AG10803 (cell line): ENCODE measurements at regions not wholly inside any gene's neighbourhood (a gene's known extent, or its start where the extent isn't known, plus 50 kb on each side); places are given as distances from the start of the nearest gene placed in this dataset.

Experiments
- DNase-seq: peaks from one replicate; pipeline ENCODE4 v3.0.0; 2010; ENCODE audit warnings: low read depth
- H3K4me3 ChIP-seq: 2 replicates; pipeline ENCODE4 v1.5.1; 2011; ENCODE audit warnings: mild to moderate bottlenecking, low read length, control low read depth
- TF ChIP-seq, protein P1 (sequence below): conservative IDR thresholded peaks from 2 replicates; pipeline ENCODE4 v1.5.1; 2011; ENCODE audit warnings: mild to moderate bottlenecking, low read length, control low read depth, inconsistent platforms

- TF ChIP-seq, protein P1, sequence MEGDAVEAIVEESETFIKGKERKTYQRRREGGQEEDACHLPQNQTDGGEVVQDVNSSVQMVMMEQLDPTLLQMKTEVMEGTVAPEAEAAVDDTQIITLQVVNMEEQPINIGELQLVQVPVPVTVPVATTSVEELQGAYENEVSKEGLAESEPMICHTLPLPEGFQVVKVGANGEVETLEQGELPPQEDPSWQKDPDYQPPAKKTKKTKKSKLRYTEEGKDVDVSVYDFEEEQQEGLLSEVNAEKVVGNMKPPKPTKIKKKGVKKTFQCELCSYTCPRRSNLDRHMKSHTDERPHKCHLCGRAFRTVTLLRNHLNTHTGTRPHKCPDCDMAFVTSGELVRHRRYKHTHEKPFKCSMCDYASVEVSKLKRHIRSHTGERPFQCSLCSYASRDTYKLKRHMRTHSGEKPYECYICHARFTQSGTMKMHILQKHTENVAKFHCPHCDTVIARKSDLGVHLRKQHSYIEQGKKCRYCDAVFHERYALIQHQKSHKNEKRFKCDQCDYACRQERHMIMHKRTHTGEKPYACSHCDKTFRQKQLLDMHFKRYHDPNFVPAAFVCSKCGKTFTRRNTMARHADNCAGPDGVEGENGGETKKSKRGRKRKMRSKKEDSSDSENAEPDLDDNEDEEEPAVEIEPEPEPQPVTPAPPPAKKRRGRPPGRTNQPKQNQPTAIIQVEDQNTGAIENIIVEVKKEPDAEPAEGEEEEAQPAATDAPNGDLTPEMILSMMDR, result no peak
- H3K4me3 ChIP-seq, result no peak overlapping the region
- DNase-seq, result no peak
Measured at GRCh38 chr2:177010146-177010545, 202.4 kb upstream of the HNRNPA3 start.

GRCh38 chr2:177010861-177011260, 201.7 kb upstream of the HNRNPA3 start:
- DNase-seq, result no peak
- TF ChIP-seq, protein P1, result no peak
- no peak overlapping the region for H3K4me3 ChIP-seq

GRCh38 chr2:177014946-177015345, 197.6 kb upstream of the HNRNPA3 start:
- no peak for DNase-seq
- no peak overlapping the region for H3K4me3 ChIP-seq

GRCh38 chr2:177015356-177015923, 197.2 kb upstream of the HNRNPA3 start:
- TF ChIP-seq, protein P1, result no peak

More at GRCh38 chr2:177014946-177015345, 197.6 kb upstream of the HNRNPA3 start:
- TF ChIP-seq, protein P1, result no peak

DNA sequence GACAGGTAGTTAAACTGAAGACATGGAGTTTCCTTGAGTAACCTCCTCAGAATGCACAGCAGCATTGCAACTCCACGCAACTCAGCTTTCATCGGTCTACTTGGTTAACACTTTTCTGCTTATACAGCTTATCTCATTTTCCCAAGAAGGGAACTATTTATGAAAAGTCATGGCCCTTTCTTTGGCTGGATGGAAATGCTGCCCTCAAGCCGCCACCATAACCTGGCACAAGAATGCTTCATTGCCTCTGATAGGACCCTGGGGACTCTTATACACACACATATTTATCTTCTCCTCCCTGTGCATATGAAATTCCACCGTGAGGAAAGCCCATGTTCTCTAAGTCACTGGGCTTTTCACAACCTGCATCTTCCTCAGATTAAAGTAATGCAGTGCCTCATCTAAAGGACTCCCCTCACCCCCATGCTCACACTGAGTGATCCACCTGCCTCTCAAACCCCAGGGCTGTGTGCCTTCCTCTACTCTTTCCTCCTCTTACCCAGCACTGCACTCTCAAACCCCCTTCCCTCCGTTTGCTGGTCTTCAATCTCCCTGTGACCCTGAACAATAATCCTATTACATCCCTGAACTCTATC, 192.0 kb upstream of the HNRNPA3 start:
- H3K4me3 ChIP-seq, result no peak overlapping the region
- DNase-seq, result no peak
- TF ChIP-seq, protein P1, result no peak

More at GRCh38 chr2:177015356-177015923, 197.2 kb upstream of the HNRNPA3 start:
- no peak overlapping the region for H3K4me3 ChIP-seq
- DNase-seq, result no peak

- no peak for DNase-seq
- H3K4me3 ChIP-seq, result no peak overlapping the region
- TF ChIP-seq, protein P1, result no peak
Measured at GRCh38 chr2:177021706-177022343, 190.8 kb upstream of the HNRNPA3 start.

DNA sequence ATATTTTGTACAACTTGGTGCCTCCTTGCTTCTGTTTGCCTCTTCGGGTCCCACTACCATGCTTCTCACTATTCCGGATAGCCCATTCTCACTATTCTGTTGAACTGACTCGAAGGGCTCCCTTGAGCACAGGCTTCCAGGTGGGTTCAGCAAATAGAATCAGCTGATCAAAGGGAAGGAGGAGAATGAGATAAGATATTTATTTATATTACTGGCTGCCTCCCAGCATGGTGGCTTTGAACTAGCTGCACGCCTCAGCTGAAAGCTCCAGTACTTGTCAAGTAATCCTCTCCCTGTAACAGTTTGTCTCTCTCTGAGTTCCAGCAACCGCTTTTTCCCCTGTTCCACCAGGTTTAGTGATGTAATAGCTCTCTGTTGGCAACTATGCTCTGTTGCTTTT, 187.8 kb upstream of the HNRNPA3 start:
- TF ChIP-seq, protein P1, result no peak
- H3K4me3 ChIP-seq, result no peak overlapping the region
- DNase-seq, result no peak
